ENCODE measurements at regions not wholly inside any gene's neighbourhood (a gene's known extent, or its start where the extent isn't known, plus 50 kb on each side); places are given as distances from the start of the nearest gene placed in this dataset.
"Not testable (repeated sequence)": the region's sequence is repeated elsewhere in the genome, so short reads cannot be mapped to it uniquely, and the experiment has no call there.

DNA sequence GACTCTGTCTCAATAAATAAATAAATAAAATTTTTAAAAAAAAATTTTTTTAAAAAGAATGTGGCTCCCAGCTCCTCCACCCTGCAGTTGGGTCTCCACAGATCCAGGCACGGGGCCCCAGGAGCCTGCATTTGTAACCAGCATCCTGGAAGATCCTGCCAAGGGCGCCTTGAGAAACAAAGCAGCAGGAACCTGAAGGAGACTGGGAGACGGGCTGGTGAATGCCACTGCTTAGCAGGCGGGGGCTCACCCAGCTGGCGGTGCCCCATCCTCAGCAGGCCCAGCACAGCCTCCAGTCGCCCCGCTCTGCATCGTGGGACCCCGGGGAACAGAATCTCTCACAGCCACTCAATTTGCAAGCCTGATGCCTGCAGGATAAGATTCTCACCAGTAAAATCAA lies 187.5 kb upstream of the SALL3 start:
- DNase-seq (ENCODE audit: low read depth in 2 of 3, low spot score in 1 of 3) = no peak

- no peak for DNase-seq (ENCODE audit: low read depth in 2 of 3, low spot score in 1 of 3)
Measured at GRCh38 chr18:78792736-78793135, 186.9 kb upstream of the SALL3 start.

DNA sequence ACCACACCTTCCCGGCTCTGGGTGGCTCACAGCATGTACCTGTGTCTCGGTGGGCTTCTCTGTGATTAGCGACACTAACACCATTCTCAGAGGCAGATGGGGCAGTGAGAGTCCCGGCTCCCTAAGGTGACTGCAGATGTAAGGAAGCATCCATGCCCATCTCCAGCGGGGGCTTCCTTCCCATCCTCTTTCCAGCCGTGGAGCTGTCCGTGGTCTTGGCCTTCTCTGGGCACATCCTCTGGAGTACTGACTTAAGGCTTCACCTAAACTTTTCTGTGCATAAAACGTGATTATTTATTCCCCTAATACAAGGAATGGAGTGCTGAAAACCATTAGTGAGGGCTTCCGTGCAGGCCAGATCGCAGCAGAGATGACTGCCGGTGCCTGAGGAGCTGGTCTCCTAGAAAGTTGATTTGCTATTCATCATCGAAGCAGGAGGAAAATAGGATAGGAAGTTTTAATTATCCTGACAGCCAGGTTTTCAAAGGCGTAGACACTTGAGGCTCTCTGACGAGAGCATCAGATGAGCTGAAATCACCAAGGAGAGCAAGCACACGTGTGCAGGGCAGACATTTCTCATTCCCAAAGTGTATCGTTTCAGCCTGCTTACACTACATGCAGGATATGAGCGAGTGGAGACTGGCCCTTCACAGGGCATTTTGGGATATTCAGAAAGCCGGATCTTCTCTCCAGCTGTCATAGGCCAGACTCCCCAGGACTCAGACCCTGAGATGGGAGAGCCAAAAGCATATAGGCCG lies 186.1 kb upstream of the SALL3 start:
- no peak for DNase-seq (ENCODE audit: low read depth in 2 of 3, low spot score in 1 of 3)

DNA sequence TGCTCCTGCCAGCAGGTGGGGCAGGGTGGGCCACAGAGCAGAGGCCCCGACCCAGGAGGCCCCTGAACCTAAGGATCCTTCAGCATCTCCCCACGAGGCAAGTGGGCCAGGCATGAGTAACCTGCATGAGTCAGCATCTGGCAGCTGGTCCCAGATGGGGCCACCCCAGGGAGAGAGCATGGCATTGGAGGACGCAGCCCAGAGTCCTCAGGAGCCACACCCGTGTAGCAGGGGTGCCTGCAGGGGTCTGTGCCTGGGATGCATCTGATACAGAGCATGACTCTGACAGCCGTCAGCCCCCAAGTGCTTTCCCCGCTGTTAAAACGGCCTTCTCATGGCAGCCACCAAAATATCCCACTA lies 185.6 kb upstream of the SALL3 start:
- no peak for DNase-seq (ENCODE audit: low read depth in 2 of 3, low spot score in 1 of 3)

DNA sequence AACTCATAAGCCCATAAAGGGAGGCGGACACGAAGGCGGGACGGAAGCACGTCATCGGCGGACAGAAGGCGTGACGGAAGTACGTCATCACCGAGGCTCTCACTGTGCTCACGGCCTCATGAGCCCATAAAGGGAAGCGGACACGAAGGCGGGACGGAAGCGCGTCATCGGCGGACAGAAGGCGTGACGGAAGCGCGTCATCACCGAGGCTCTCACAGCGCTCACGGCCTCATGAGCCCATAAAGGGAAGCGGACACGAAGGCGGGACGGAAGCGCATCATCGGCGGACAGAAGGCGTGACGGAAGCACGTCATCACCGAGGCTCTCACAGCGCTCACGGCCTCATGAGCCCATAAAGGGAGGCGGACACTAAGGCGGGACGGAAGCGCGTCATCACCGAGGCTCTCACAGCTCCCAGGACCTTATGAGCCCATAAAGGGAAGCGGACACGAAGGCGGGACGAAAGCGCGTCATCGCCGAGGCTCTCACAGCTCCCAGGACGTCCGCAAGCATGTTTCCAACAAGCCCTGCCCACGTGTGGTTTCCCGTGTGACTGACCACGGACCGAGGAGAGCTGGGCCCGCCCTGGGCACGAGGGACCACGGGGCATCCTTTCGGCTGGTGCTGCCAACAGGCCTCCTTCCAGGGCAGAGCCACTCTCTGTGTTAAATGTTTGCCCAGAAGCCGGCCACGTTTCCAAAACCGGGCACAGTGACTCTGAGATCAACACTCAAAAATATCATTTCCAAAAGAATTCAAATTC lies 182.7 kb upstream of the SALL3 start:
- no peak for DNase-seq (ENCODE audit: low read depth in 2 of 3, low spot score in 1 of 3)

- no peak for DNase-seq (ENCODE audit: low read depth in 2 of 3, low spot score in 1 of 3)
Measured at GRCh38 chr18:78797499-78797898, 182.1 kb upstream of the SALL3 start.

DNA sequence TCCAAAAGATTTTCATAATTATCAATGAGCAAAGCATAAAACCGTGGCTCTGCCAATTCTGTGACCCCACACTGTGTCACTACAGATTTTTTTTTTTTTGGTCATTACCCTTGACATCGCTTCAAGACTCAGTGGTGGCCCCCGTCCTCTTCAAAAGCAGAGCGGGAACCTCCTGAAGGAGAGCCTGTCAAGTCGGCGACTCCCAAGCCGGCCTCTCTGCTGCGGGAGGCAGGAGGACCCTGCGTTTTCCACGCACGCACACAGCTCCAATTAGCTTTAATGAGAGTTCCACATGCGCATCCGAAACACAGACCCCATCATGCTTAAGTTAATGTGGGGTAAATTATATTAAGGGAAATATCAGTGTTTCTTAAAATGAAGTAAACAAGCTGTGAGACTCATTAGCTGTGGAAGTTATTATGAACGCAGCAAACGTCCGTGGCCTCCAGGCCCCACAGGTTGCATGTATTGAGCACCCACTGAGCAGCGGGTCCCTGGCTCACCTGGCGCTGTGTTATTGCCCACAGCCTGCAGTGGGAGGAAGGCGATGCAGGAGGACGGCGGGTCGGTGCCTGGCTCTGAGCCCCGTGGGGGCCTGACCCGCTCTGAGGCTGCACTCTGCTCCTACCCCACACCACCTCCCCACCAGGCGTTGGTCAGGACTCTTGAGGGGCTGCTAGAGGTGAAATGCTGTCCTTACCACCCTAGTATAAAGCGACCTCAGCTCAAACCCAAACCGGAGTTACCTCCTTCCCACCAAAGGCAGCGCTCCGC lies 181.0 kb upstream of the SALL3 start:
- no peak for DNase-seq (ENCODE audit: low read depth in 2 of 3, low spot score in 1 of 3)

DNA sequence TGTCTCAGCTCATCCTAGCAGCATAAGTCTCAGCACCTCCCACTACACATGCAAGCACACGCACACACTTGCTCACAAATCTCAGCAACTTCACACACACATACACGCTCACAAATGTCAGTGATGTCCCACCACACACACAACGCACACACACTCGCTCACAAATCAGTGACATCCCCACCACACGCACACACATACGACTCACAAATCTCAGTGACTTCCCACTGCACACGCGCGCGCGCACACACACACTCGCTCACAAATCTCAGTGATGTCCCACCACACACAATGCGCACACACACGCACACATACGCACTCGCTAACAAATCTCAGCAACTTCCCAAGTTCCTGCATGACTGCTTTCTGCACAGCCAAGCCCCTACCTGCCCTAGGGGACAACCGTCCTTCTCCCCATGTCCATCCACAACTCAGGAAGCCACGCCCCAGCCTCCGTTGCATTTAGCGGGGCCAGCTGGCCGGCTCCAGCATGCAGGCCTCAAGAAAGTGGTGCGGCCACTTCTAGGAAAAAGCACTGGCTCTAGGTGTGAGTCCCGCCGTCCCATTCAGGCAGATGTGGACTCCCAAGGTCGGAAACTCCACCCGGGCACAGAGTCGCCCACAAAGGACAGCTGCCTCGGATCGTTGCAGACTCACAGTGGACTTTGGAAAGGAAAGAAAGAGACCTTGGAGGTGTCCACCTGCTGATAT lies 180.1 kb upstream of the SALL3 start:
- DNase-seq (ENCODE audit: low read depth in 2 of 3, low spot score in 1 of 3) = no peak

DNA sequence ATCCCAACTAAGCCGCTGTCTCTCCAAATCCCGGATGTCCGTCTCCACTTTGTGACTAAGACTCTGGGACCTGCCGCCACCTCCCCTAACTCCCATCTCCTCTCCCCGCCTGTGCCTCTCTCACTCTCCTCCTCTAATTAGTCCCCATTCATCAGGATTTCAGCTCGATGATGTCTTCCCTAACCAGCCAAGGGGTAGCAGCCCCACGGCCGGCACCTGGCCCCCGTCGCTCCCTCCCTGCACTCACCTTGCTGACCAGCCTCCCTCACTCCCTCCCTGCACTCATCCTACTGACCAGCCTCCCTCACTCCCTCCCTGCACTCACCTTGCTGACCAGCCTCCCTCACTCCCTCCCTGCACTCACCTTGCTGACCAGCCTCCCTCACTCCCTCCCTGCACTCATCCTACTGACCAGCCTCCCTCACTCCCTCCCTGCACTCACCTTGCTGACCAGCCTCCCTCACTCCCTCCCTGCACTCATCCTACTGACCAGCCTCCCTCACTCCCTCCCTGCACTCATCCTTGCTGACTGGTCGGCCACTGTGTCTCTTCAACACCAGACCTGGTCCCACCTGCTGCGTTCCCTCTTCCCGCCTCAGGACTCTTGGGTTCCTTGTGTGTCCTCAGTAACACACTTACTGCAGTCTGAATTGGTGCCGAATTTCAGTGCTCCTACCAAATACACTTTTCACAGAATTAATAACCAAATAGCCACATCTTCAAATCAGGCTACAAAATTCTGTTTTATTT lies 179.3 kb upstream of the SALL3 start:
- DNase-seq (ENCODE audit: low read depth in 2 of 3, low spot score in 1 of 3) = not testable (repeated sequence)

GRCh38 chr18:78801011-78801410 lies 178.6 kb upstream of the SALL3 start:
- DNase-seq (ENCODE audit: low read depth in 2 of 3, low spot score in 1 of 3) = no peak

- no peak for DNase-seq (ENCODE audit: low read depth in 2 of 3, low spot score in 1 of 3)
Measured at GRCh38 chr18:78803104-78803503, 176.5 kb upstream of the SALL3 start.

DNA sequence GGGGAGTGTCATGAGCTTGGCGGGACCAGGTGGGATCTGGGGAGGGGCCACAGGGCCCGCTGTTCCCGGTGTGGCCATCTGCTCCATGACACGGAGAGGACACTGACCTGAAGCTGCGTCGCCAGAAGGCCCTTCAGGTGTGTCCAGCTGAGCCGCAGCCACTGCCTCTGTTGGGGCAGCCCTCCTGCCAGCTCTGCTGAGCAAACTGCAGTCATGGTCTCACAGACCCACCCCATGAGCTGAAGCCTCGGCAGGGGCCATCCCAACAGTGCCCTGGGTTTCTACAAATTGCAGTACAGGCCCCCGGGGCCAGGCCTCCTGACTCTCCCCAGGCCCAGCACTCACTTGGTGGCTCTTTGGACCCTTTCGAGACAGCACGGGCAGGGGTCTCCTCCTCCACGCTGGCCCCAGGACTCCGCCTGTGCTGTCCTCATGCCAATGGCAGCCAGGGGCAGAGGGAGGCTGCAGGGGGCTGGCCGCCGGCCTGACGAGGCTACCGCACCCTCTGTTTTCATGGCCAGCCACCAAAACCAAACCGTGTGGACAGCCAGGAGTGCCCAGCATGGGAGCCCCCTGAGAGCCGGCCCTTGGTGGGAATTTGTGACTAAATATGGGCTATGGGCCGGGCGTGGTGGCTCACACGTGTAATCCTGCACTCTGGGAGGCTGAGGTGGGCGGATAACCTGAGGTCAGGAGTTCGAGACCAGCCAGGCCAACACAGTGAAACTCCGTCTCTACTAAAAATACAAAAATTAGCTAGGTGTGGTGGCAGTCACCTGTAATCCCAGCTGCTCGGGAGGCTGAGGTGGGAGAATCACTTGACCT lies 175.2 kb upstream of the SALL3 start:
- DNase-seq (ENCODE audit: low read depth in 2 of 3, low spot score in 1 of 3) = no peak

GRCh38 chr18:78805840-78806239 lies 173.8 kb upstream of the SALL3 start:
- no peak for DNase-seq (ENCODE audit: low read depth in 2 of 3, low spot score in 1 of 3)

- no peak for DNase-seq (ENCODE audit: low read depth in 2 of 3, low spot score in 1 of 3)
Measured at GRCh38 chr18:78807668-78808067, 171.9 kb upstream of the SALL3 start.

DNA sequence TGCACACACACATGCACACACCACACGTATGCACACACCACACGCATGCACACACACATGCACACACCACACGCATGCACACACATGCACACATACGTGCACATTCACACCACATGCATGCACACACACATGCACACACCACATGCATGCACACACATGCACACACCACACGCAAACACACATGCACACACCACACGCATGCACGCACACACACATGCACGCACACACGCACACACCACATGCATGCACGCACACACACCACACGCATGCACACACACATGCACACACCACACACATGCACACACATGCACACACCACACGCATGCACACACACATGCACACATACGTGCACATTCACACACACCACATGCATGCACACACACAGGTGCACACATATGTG lies 169.8 kb upstream of the SALL3 start:
- DNase-seq (ENCODE audit: low read depth in 2 of 3, low spot score in 1 of 3) = no peak

DNA sequence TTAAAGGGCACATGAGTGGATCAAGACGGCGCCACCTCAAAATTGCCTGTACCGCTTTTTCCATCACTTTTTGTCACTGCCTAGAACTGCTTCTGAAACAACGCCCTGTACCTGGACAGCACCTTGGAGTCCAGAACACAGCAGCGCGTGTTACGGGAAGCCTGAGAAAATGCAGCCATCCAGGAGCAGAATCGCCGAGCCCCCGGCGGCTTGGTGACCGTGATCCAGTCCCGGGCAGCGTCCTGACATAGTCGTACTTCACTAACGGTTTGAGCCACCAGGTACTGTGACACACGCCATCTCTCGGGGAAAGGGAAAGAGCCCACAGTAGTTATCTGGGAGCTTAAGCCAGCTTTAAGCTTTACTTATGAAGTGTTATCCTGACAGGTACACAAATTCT lies 168.9 kb upstream of the SALL3 start:
- DNase-seq (ENCODE audit: low read depth in 2 of 3, low spot score in 1 of 3) = no peak

DNA sequence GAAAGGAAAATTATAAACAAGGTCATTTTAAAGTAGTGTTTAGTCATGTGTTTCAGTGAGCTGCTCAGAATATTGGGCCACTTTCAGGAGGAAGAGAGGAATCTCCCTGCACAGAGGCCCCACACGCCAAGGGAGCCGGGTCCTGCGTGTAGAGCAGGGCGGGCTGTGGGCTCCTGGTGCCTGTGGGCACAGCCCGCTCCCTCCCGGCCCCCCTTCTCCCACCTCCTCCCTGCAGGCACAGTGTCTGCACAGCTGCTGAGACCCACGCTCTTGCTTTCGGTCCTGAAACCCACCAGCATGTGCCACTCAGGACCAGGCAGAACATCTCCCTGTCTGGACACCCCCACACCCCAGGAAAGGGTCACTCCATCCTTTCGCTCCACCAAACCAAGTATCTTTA lies 167.6 kb upstream of the SALL3 start:
- no peak for DNase-seq (ENCODE audit: low read depth in 2 of 3, low spot score in 1 of 3)

DNA sequence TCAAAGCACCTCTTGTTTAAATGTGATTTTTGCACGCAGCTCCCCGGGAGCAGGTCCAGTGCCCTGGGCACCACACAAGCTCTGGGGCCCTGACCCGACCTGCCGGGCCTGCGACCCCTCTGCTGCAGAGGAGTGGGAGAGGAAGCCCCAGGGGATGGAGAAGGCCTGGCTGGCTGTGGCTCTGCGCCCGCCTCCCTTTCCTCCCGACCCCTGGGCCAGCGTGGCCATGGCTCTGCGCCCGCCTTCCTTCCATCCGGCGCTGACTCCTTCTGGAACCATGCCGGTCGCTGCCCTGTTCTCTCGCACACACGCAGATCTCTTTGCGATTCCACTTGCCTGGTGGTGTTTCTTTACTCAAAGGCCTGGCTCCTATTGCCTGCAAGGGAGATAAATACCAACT lies 166.5 kb upstream of the SALL3 start:
- no peak for DNase-seq (ENCODE audit: low read depth in 2 of 3, low spot score in 1 of 3)

DNA sequence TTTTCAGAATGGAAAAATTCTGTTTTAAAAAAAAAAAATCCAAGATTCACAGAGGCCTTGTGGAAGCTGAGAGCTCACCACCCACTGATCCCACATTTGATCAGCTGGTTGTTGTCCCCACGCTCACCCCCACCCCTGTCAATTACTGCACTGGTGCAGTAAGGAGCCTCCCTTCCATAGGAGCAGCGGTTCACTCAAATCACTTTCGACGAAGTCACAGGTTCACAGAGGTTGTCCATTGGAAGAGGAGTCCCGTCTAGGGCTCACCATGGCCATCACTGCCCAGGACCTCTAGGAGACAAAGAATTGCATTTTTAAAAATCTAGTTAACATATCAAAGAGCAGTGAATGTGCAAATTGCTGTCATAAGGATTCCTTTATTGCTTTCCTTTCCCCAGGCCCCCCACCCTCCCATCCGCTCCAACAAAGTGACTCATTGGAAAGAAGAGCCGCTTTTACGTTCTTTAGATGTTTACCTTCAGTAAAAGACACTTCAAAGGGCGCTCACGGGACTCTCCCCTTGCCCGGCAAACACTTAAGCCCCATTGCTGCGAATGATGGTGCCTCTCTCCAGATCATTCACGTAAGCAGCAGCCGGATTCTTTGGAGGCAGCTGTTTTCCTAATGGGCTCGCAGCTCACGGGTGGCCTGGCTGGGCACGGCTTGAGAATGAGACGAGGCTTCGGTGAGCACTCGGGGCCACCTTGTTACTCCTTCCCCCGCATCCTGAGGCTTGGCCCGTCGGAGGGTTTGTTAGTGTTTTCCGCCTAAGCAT lies 165.5 kb upstream of the SALL3 start:
- DNase-seq (ENCODE audit: low read depth in 2 of 3, low spot score in 1 of 3) = no peak

Data from stimulated activated CD4-positive, alpha-beta T cell treated with anti-CD3 and anti-CD28 coated beads, Interleukin-12 subunit alpha, Interleukin-12 subunit beta, amount 100 ng/mL, for 48 hours (primary cell).